Activated CD8-positive, alpha-beta T cell treated with anti-CD3 and anti-CD28 coated beads, Interleukin-2, amount 10 ng/mL, durations not matched to agents 7 days and 5 days (primary cell): ENCODE measurements at regions not wholly inside any gene's neighbourhood (a gene's known extent, or its start where the extent isn't known, plus 50 kb on each side); places are given as distances from the start of the nearest gene placed in this dataset.
"Not testable (repeated sequence)": the region's sequence is repeated elsewhere in the genome, so short reads cannot be mapped to it uniquely, and the experiment has no call there.

Experiments
- ATAC-seq: fragments of 150-1000 bp; cut with Tn5 transposase; one replicate; pipeline ENCODE4 v1.10.0; 2021; ENCODE audit warnings: moderate library complexity
- CTCF ChIA-PET: fragments of 350-600 bp; sonication (Branson Sonifier 250); formaldehyde crosslinking; loops from one replicate; lab custom pipeline; 2021; ENCODE audit warnings: antibody characterized with exemption; lab: Charles Lee
- POLR2A ChIA-PET: fragments of 350-600 bp; sonication (Branson Sonifier 250); formaldehyde crosslinking; loops from one replicate; lab custom pipeline; 2021; ENCODE audit warnings: antibody characterized with exemption; lab: Charles Lee
- DNase-seq: peaks from one replicate; pipeline ENCODE4 v3.0.0-alpha.2; 2020
- H3K27ac Mint-ChIP-seq: one replicate; pipeline ENCODE4 v1.8.0; 2021; ENCODE audit warnings: mild to moderate bottlenecking, mixed read lengths
- H3K27me3 Mint-ChIP-seq: one replicate; pipeline ENCODE4 v1.8.0; 2021; ENCODE audit warnings: low read depth, mixed read lengths
- H3K36me3 Mint-ChIP-seq: one replicate; pipeline ENCODE4 v1.8.0; 2021; ENCODE audit warnings: low read depth, mixed read lengths
- H3K4me1 Mint-ChIP-seq: one replicate; pipeline ENCODE4 v1.8.0; 2021; ENCODE audit warnings: low read depth, mixed read lengths
- H3K4me3 Mint-ChIP-seq: one replicate; pipeline ENCODE4 v1.8.0; 2021; ENCODE audit warnings: mild to moderate bottlenecking, mixed read lengths
- H3K9me3 Mint-ChIP-seq: one replicate; pipeline ENCODE4 v1.8.0; 2022; ENCODE audit warnings: mixed read lengths; ENCODE audit not compliant: insufficient read depth

DNA sequence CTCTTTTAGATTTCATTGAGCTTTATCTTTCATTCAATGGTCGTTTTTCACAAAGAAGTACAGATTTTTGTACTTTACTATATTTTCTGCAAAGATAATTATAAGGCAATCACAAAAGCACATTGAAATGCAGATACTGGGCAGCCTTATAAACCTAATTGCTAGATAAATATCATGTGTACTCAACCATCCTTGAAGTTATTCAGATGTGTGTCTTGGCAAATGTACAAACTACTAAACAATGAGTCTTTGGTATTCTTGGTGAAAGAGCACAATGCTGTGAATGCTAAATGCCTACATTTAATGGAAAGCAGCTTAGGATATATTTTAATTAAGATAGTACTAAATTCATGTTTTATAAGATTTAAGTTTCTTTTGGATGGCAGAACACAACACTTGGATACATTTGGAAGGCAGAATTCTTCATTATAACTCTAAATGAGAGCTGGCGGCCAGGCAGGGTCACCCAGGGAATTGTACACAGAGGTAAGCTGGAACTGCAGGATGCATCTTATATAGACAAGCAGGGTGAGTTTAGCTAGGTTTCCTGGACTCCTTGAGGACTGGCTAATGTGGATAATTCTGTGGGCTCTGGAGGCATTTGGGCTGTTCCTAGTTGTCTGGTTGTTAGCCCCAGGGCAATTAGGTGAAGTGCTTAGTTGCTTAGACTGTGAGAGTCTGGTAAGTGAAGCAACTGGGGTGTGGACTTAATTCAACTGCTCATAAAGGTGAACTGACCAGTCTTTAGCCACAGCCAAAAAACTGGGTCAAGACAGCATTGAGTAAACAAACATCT is 286.6 kb downstream of the PCDH20 start:
- Mint-ChIP-seq H3K9me3 (peaks cover 3% of the 10 kb centered on the region), H3K36me3 (no peaks in the 10 kb centered on the region), H3K4me3 (no peak overlapping the region), H3K4me1 (no peaks in the 10 kb centered on the region), H3K27me3 (no peaks in the 10 kb centered on the region), H3K27ac (no peak overlapping the region)
- DNase-seq (no peak), ATAC-seq (no peak)
- ChIA-PET CTCF (interaction anchor here (0.9 kb wide), 1 partner anchor 11 kb away, joined by 3 read pairs; no protein-coding TSS in a partner anchor), POLR2A (no interaction called here)

DNA sequence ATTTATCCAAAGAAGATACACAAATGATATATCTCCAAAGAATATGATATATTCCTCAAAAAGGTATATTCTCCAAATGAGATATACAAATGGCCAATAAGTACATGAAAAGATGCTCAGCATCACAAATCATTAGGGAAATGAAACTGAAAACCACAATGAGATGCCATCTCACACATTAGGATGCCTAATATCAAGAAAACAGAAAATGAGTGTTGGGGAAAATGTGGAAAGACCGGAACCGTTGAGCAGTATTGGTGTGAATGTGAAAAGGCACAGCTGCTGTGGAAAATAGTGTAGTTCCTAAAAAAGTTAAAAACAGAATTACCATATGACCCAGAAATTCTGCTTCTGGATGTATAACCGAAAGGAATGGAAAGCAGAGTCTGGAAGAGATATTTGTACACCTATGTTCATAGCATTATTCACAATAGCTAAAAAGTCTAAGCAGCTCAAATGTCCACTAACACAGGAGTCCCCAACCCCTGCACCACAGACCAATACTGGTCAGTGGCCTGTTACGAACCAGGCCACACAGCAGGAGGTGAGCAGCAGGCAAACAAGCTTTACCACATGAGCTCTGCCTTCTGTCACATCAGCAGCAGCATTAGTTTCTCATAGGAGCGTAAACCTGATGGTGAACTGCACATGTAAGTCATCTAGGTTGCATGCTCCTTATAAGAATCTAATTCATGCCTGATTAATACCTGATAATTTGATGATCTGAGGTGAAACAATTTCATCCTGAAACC is 291.9 kb downstream of the PCDH20 start:
- Mint-ChIP-seq H3K27me3 (no peaks in the 10 kb centered on the region), H3K9me3 (peaks cover 8% of the 10 kb centered on the region), H3K4me1 (no peaks in the 10 kb centered on the region), H3K4me3 (no peak overlapping the region), H3K27ac (no peak overlapping the region), H3K36me3 (no peaks in the 10 kb centered on the region)
- POLR2A ChIA-PET = no interaction called here
- ATAC-seq = no peak
- CTCF ChIA-PET = no interaction called here
- DNase-seq = no peak

DNA sequence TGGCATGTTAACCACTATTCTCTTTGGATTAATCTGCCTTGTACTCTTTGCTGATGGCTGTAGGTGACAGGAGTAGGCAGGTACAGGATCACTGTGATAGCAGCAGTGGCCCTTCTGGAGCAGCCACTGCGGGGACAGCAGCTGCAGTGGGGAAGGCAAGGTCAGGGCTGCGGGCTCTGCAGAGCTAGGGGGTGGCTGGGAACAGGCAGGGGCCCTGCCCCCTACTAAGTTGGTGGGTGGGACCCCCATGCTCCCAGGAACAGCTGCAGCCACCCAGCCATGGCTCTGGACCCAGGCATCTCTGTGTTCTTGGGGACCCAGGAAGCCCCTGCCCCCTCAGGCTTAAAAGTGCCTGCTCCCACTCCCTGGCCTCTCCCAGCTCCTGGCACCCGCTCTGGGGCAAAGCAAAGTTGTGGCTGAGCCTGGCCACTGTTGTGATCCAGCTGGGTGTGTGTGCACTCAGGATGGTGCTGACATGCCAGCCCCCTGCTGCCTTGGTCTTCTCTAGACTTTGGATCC is 302.4 kb downstream of the PCDH20 start:
- ATAC-seq (no peak), DNase-seq (no peak)
- ChIA-PET POLR2A (no interaction called here), CTCF (no interaction called here)
- Mint-ChIP-seq H3K4me1 (no peaks in the 10 kb centered on the region), H3K4me3 (no peak overlapping the region), H3K36me3 (no peaks in the 10 kb centered on the region), H3K27me3 (no peaks in the 10 kb centered on the region), H3K27ac (no peak overlapping the region), H3K9me3 (peaks cover 14% of the 10 kb centered on the region)

DNA sequence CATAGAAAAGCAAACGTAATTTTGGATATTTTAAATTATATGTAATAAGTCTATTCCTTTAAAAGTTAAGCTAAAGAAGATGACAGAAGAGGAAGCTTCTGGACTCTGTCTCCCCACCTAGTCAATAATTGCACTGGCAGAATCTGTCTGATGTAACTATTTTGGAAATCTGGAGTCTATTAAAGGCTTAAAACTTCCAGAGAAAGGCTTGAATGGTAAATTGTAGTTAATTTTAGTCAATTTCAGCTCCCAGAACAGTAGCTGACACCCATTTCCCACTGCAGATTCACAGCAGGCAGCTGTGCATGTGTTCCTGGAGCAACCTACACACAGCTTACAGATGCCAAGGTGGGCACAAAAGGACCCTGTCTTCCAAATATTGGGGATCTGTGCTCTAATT is 304.1 kb downstream of the PCDH20 start:
- Mint-ChIP-seq H3K9me3 (peaks cover 6% of the 10 kb centered on the region), H3K27ac (no peak overlapping the region), H3K36me3 (no peaks in the 10 kb centered on the region), H3K4me1 (no peaks in the 10 kb centered on the region), H3K4me3 (no peak overlapping the region), H3K27me3 (no peaks in the 10 kb centered on the region)
- ATAC-seq = no peak
- ChIA-PET POLR2A (no interaction called here), CTCF (no interaction called here)
- DNase-seq = no peak

DNA sequence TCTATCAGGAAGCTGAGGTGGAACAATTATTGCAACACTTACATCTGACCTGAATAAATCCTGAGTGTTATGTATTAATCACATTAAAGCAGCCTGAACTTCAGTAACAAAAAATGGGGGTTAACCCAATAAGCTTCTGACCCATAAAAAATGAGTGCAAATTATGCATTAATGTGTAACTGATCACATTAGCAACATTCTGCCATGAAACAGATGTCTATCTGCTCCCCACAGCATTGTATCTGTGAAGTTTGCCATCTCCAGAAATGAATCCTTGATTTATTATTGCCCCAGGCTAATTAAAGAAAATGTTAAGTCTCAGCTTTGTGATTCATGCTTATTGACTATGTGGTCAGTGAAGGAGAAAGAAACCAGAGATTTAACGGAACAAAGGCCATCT is 304.9 kb downstream of the PCDH20 start:
- Mint-ChIP-seq H3K9me3 (peaks cover 5% of the 10 kb centered on the region), H3K36me3 (no peaks in the 10 kb centered on the region), H3K27me3 (no peaks in the 10 kb centered on the region), H3K27ac (no peak overlapping the region), H3K4me3 (no peak overlapping the region), H3K4me1 (no peaks in the 10 kb centered on the region)
- CTCF ChIA-PET = no interaction called here
- no peak for DNase-seq
- POLR2A ChIA-PET = no interaction called here
- no peak for ATAC-seq

DNA sequence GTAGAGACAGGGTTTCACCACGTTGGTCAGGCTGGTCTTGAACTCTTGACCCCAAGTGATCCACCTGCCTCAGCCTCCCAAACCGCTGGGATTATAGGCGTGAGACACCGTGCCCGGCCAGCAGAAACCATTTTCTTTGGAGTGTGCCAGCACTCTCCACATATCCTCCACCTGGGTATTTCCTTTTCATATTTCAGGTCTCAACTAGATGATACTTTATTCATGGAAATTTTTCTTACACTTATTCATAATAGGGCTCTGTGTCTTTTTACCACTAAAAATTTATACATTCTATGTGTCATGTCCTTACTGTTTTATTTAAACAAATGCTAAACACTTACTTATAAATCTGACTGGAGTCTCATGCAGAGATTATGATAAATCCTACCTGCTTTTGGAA is 305.9 kb downstream of the PCDH20 start:
- Mint-ChIP-seq H3K4me3 (no peak overlapping the region), H3K27ac (no peak overlapping the region), H3K9me3 (peaks cover 5% of the 10 kb centered on the region), H3K36me3 (no peaks in the 10 kb centered on the region), H3K27me3 (no peaks in the 10 kb centered on the region), H3K4me1 (no peaks in the 10 kb centered on the region)
- CTCF ChIA-PET = no interaction called here
- no peak for ATAC-seq
- POLR2A ChIA-PET = no interaction called here
- no peak for DNase-seq

DNA sequence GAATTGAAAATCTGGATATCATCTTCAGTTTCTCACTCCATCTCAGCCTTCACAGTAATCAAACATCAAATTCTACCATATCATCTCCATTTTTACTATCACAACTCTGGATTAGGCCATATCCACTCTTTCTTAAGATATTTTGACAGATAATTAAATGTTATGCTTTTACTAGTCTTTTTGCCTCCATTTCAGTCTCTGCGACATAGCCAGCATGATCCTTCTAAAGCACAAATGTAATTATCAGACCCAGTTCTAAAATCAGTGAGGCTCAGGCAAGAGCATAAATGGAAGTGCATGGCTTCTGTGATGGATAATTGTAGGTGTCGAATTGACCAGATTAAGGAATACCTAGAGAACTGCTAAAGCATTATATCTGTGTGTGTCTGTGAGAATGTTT is 307.7 kb downstream of the PCDH20 start:
- no peaks in the 10 kb centered on the region for H3K27me3 Mint-ChIP-seq
- no peak for ATAC-seq
- no peak overlapping the region for H3K4me3 Mint-ChIP-seq
- H3K27ac Mint-ChIP-seq = no peak overlapping the region
- CTCF ChIA-PET = no interaction called here
- H3K36me3 Mint-ChIP-seq = no peaks in the 10 kb centered on the region
- H3K9me3 Mint-ChIP-seq = peaks cover 5% of the 10 kb centered on the region
- DNase-seq = no peak
- POLR2A ChIA-PET = no interaction called here
- no peaks in the 10 kb centered on the region for H3K4me1 Mint-ChIP-seq

DNA sequence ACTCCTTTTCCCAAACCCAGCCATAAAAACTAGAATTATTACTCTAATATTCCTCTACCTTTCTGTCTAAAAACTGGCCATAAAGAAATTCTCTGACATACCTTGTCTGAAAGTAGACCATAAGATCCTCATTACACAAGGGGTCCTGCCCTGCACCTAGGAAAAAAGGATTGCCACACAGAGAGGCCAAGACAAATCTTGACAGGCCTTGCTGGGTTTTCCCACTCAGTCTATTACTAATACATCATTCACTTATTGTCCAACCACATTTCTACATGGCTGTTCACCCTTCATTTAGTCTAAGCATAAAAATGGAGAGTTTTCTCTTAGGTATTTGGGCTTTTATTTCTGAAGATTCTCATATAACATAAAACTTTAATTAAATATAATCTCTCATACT is 319.8 kb downstream of the PCDH20 start:
- ATAC-seq = no peak
- POLR2A ChIA-PET = no interaction called here
- Mint-ChIP-seq H3K27ac (no peak overlapping the region), H3K9me3 (peaks cover 5% of the 10 kb centered on the region), H3K36me3 (no peaks in the 10 kb centered on the region), H3K27me3 (no peaks in the 10 kb centered on the region), H3K4me3 (no peak overlapping the region), H3K4me1 (no peaks in the 10 kb centered on the region)
- CTCF ChIA-PET = no interaction called here
- no peak for DNase-seq

DNA sequence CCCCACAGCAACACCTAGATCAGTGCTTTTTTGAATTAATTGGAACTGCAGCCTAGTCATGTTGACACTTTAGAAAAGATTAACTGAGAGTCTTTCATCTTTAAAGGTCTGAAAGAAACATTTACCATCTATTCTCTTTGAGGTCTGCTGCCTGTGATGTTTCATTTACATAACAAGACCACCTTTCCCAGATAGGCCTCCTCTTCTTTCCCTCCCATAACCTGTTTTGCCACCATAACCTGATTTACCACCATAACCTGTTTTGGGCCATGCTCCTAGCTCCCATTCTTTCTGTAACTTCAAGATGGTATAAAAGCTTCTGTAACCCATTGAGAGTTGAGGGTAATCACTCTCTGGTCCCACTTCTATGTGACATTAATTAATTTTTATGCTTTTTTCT is 320.8 kb downstream of the PCDH20 start:
- Mint-ChIP-seq H3K4me1 (no peaks in the 10 kb centered on the region), H3K27ac (no peak overlapping the region), H3K9me3 (peaks cover 5% of the 10 kb centered on the region), H3K27me3 (no peaks in the 10 kb centered on the region), H3K4me3 (no peak overlapping the region), H3K36me3 (no peaks in the 10 kb centered on the region)
- no peak for DNase-seq
- CTCF ChIA-PET = no interaction called here
- POLR2A ChIA-PET = no interaction called here
- no peak for ATAC-seq

DNA sequence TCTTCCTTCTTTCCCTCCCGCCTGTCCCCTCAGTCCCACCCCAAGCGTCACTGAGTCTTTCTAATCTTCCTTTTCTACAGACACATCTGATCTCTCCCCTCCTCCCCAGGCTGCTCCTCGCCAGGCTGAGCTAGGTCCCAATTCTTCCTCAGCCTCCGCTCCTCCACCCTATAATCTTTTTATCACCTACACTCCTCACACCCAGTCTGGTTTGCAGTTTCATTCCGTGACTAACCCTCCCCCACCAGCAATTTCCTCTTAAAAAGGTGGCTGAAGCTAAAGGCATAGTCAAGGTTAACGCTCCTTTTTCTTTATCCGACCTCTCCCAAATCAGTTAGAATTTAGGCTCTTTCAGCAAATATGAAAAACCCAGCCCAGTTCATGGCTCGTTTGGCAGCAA is 325.8 kb downstream of the PCDH20 start:
- DNase-seq, H3K27ac Mint-ChIP-seq, H3K27me3 Mint-ChIP-seq, H3K4me3 Mint-ChIP-seq, H3K4me1 Mint-ChIP-seq, CTCF ChIA-PET, POLR2A ChIA-PET, H3K9me3 Mint-ChIP-seq, ATAC-seq, H3K36me3 Mint-ChIP-seq: not testable (repeated sequence)

DNA sequence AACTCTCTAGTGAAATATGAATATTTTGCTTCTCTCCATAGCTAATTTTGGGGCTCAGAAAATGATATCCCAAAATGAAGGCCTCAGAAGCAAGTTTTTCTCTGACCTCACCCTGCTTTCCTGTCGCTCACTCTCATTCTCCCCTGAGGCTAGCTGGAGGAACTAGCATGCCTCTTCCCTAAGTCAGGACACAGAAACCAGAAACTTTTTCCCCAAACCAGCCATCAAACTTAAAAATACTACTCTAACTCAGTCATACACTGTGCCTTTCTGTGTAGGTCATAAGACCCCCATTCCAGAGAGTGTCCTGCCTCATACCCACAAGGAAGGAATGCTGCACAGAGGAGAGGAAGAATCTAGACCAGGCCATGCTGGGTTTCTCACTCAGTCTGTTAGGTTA is 329.6 kb downstream of the PCDH20 start:
- Mint-ChIP-seq H3K27me3 (no peaks in the 10 kb centered on the region), H3K9me3 (peaks cover 6% of the 10 kb centered on the region), H3K4me1 (no peaks in the 10 kb centered on the region), H3K4me3 (no peak overlapping the region), H3K36me3 (no peaks in the 10 kb centered on the region), H3K27ac (no peak overlapping the region)
- DNase-seq = no peak
- ChIA-PET CTCF (no interaction called here), POLR2A (no interaction called here)
- no peak for ATAC-seq

DNA sequence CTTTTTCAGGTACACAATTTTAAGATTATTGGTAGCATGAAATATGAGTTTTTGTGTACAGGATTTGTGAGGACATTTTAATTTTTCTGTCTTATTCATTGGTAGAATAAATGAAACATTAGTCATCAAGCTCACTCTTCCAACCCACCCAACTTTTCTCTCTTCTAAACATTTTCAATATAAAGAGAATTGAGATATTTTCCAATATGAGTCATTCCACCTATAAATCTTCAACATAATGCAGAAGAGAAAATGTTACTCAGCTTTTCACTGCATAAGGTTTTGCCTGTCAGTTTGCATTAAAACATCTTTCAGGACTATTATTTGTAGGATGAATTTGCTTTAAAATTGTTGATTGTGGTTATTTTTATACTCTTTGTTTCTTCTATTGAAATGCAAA is 330.7 kb downstream of the PCDH20 start:
- DNase-seq (no peak), ATAC-seq (no peak)
- Mint-ChIP-seq H3K4me1 (no peaks in the 10 kb centered on the region), H3K27me3 (no peaks in the 10 kb centered on the region), H3K27ac (no peak overlapping the region), H3K36me3 (no peaks in the 10 kb centered on the region), H3K4me3 (no peak overlapping the region), H3K9me3 (peaks cover 6% of the 10 kb centered on the region)
- POLR2A ChIA-PET = no interaction called here
- CTCF ChIA-PET = no interaction called here
